ENCODE measurements at regions not wholly inside any gene's neighbourhood (a gene's known extent, or its start where the extent isn't known, plus 50 kb on each side); places are given as distances from the start of the nearest gene placed in this dataset.
A peak's percentile ranks its signal among the peaks of the same experiment; 100 is the strongest.
"Not testable (repeated sequence)": the region's sequence is repeated elsewhere in the genome, so short reads cannot be mapped to it uniquely, and the experiment has no call there.

DNA sequence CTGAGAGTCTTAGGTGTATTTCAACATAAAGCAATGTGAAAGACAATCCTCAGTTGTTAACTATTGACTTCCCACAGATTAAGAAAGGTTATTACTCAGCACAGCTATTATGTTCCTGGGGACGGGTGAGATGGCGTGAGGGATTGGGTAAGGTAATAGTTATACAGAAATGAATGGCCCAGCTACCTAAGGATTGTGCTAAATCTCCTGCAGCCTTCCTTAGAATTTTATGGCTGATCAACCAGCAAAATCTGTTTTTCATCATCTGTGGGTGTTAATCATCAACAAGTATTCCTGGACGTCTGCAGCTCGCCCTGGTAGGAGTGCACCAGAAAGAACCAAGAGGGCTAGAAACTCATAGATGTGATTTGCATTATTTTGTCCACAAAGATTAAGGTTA is 146.0 kb upstream of the IVNS1ABP start:
- no peak for DNase-seq

DNA sequence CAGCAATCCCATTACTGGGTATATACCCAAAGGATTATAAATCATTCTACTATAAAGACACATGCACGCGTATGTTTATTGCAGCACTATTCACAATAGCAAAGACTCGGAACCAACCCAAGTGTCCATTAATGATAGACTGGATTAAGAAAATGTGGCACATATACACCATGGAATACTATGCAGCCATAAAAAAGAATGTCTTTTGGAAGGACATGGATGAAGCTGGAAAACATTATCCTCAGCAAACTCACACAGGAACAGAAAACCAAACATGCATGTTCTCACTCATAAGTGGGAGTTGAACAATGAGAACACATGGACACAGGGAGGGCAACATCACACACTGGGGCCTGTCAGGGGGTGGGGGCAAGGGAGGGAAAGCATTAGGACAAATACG is 143.7 kb upstream of the IVNS1ABP start:
- not testable (repeated sequence) for DNase-seq

GRCh38 chr1:185459141-185459540 is 142.1 kb upstream of the IVNS1ABP start:
- no peak for DNase-seq

DNA sequence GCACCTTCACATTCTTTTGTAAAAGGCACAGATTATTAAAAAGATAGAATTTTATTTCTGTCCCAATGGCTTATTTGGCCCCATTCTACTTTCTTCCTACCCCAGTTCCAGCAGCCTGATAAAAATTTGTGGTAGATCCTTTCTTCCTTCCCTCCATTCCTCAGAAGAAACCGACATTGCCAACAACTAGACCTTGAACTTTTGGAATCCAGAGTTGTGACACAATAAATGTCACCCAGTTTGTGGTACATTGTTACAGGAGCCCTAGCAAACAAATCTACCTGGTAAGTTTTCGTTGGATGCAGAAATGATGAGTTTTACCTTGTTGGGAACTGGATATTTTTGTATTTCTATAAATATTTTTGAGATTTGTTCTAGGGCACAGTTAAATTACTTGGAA is 141.6 kb upstream of the IVNS1ABP start:
- DNase-seq: no peak

DNA sequence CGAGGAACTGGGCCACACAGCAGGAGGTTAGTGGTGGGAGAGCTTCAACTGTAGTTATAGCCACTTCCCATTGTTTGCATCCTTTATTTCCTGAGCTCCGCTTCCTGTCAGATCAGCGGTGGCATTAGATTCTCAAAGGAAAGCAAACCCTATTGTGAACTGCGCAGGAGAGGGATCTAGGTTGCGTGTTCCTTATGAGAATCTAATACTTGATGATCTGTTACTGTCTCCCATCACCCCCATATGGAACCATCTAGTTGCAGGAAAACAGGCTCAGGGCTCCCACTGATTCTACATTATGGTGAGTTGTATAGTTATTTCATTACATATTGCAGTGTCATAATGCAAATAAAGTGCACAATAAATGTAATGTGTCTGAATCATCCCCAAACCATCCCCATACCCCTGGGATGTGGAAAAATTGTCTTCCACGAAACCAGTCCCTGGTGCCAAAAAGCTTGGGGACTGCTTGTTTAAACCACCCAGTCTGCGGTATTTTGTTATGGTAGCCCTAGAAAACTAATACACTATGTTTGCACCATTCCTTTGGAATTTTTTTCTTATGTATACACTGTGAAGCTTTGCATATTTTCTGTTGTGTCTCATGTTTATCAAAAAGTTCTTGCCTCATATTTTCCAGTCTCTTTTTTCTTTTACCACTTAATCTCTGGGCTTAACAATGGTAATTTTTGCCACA is 136.6 kb upstream of the IVNS1ABP start:
- DNase-seq: no peak

DNA sequence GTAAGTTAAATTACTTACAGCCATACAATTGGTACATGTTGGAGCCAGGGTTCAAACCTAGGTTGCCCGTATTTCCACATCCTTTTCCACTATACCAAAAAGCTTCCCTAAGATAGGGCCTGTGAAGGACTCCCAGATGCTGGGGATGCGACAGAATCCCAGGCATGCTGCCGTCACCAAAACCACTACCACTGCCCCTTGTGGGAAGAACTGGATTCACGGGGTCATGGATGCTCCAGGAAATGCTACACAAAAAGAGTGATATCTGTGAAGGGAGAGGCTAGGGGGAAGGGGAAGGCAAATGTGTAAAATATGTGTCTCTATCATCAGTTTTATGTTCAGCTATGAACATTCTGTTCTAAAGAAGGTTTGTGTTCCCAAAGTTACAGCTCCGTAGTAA is 133.9 kb upstream of the IVNS1ABP start:
- no peak for DNase-seq

- DNase-seq: no peak
Observed at GRCh38 chr1:185450060-185450788, 133.2 kb upstream of the IVNS1ABP start.

GRCh38 chr1:185449378-185450059 is 132.5 kb upstream of the IVNS1ABP start:
- DNase-seq: no peak

GRCh38 chr1:185448591-185449186 is 131.6 kb upstream of the IVNS1ABP start:
- DNase-seq: no peak

GRCh38 chr1:185446131-185446530 is 129.1 kb upstream of the IVNS1ABP start:
- DNase-seq: no peak

DNA sequence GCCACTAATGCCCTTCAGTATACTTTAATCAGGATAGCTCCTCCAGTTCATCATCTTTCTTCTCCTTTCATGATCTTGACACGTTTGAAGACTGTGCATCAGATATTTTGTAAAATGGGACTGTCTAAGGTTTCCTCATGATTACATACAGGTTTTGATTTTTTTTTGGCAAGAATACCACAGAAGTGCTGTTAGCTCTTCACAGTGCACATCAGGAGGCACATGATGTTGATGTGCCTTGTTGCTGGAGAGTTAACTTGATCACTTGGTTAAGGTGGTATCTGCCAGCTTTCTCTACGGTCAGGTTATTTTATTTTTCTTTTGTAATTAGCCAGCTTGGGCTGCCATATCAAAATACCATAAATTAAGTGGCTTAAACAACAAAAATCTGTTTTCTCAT is 128.6 kb upstream of the IVNS1ABP start:
- DNase-seq: no peak

- no peak for DNase-seq
Observed at GRCh38 chr1:185444676-185445075, 127.6 kb upstream of the IVNS1ABP start.

DNA sequence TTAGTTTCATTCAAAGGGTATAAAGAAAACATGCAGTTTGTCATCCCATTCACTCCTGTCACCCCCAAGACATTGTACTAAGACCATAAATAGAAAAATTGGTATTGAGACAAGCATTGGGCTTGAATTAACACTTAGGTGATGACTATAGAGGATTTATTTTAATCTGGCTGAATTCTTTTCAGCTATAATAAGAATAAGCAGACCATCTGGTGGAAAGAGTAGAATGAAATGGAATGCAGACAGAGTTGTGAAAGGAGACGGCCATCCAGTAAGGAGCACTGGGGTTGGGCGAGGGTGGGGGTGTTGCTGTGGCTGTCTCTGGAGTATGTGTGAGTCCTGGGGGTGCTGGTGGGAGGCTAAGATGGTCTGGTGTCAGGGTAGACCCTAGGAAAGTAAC is 125.0 kb upstream of the IVNS1ABP start:
- no peak for DNase-seq

DNA sequence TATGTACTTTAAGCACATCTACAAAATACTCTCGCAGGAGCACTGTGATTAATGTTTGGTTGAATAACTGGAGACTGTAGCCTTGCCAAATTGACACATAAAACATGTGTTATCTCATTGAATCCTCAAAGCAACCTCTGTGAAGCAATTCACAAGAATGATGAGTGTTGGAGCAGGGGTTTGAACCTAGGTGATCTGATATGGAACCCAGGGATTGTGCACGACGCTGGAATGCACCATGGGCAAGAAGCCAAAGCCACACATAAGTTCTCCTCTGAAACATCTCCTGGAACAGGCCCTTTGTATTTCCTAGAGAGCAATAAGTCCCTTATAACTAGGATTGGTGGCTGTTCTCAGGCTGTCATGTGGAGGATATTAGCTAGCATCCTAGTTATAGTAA is 124.6 kb upstream of the IVNS1ABP start:
- DNase-seq: no peak

DNA sequence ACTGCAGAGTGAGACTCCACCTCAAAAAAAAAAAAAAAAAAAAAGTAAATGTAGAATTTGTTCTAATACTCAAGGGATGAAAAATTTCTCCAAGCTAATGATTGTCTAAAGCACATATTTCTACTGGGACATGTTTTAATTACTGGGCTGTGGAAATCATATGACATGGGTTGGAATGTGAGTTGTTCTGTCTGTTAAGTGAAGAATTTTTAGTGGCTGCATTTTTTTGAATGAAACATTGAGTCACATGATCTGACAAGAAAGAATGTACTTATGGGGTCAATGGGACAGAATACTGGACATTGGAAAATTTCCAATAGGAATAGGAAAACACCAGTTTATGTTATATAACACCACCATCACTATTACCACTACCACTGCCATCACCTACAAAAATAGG is 123.8 kb upstream of the IVNS1ABP start:
- DNase-seq: no peak

- peak; percentile 14 for DNase-seq
Observed at GRCh38 chr1:185439727-185440415, 122.8 kb upstream of the IVNS1ABP start.

GRCh38 chr1:185438936-185439335 is 121.9 kb upstream of the IVNS1ABP start:
- no peak for DNase-seq

DNA sequence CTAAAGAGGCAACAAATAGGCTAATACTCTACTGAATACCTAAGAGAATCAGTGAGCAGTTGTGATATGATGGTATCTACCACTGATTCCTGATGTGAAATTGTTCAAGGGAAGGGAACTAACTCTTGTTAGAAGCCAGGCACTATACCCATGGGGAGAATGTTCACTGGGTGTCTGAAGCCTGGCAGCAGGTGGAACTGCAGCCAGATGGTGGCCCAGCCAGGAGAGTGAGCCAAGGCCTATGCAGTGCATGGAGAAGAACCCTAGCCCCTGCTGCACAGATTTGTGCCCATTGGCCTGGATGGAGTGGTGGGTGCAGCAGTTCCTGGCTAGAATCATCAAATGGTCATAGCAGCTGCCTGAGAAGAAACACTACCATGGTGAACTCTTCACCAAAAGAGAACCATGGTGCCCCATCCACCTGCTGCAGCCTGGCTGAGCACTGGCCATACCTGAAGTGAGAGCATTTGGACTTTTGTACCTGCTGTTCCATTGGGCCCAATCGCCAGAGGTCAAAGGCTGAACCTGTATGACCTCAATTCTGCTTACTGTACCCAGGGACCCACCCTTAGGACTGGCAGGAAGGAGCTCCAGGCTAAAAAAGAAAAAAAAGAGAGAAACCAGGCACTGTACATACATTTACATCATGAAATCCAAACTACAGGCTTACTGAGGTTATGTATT is 118.8 kb upstream of the IVNS1ABP start:
- DNase-seq: no peak

- no peak for DNase-seq
Observed at GRCh38 chr1:185434721-185435120, 117.7 kb upstream of the IVNS1ABP start.

DNA sequence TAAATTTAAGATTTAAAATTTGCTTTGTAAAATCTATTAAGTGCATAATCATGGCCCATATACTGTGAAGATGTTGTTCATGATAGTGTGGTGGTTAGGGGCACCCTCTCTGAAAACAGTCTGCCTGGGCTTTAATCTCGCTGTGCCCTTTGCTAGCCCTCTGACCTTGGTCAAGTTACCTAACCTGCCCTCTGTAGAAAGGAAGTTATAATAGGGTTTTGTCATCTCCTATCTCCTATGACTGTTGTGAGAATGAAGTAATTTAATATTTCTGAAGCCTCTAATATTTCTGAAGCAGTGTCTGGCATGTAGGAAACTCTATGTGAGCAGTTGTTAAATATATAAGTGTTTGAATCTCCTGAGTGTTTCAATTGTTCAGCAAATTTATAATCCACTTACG is 116.6 kb upstream of the IVNS1ABP start:
- no peak for DNase-seq

DNA sequence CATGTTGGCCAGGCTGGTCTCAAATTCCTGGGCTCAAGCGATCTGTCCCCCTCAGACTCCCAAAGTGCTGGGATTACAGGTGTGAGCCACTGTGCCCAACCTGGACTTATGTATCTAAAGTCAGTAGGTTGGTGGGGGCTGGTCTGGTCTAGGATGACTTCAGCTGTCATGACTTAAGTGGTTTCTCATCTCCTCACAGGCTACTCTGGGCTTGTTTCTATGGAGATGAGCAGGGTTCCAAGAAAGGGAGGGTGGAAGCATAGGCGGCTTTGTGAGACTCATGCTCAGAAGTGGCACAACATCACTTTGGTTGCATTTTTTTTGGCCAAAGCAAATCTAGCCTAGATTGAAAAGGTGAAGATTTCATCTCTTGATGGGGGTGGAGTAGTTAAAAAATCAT is 115.9 kb upstream of the IVNS1ABP start:
- DNase-seq: no peak

GRCh38 chr1:185431612-185432011 is 114.6 kb upstream of the IVNS1ABP start:
- DNase-seq: no peak

Measured in hematopoietic multipotent progenitor cell treated with erythropoietin and hydrocortisone succinate and interleukin-3 and kit ligand, for 8 days (in vitro differentiated cells).